Ascending aorta (tissue), 2 donors: ENCODE measurements at regions not wholly inside any gene's neighbourhood (a gene's known extent, or its start where the extent isn't known, plus 50 kb on each side); places are given as distances from the start of the nearest gene placed in this dataset.

Experiments used
- DNase-seq, 2 donors: peaks; one replicate each; pipeline ENCODE4 v3.0.0-alpha.2; 2019; ENCODE audit warnings: low spot score in 2 of 2
- H3K27ac ChIP-seq, 2 donors: fragments of 200-600 bp; sonication (generic); one replicate each; pipeline ENCODE4 v1.5.1; 2016 to 2017; ENCODE audit warnings: mild to moderate bottlenecking in 1 of 2
- H3K27me3 ChIP-seq: fragments of 200-600 bp; sonication (generic); one replicate; pipeline ENCODE4 v1.5.1; 2017
- H3K36me3 ChIP-seq, 2 donors: fragments of 200-600 bp; sonication (generic); one replicate each; pipeline ENCODE4 v1.5.1; 2016
- H3K4me1 ChIP-seq, 2 donors: fragments of 200-600 bp; sonication (generic); one replicate each; pipeline ENCODE4 v1.5.1; 2016 to 2017; ENCODE audit warnings: mild to moderate bottlenecking in 1 of 2
- H3K4me3 ChIP-seq, 2 donors: fragments of 200-600 bp; sonication (generic); one replicate each; pipeline ENCODE4 v1.5.1; 2016 to 2017; ENCODE audit warnings: mild to moderate bottlenecking in 1 of 2
- H3K9me3 ChIP-seq, 2 donors: fragments of 200-600 bp; sonication (generic); one replicate each; pipeline ENCODE4 v1.5.1; 2016
- CTCF ChIP-seq, 3 experiments: fragments of 200-600 bp in 2 of 3; fragments of 450-650 bp in 1 of 3; sonication (generic) in 2 of 3; IDR thresholded peaks; one replicate each; pipeline ENCODE4 v1.5.1; 2016 to 2019; ENCODE audit warnings: antibody characterized with exemption in 3 of 3, mild to moderate bottlenecking in 1 of 3, moderate library complexity in 1 of 3
- intact Hi-C: fragments of 100-400 bp; cut with DNase I; formaldehyde crosslinking; loops from one replicate; pipeline ENCODE4 v1.15.1; 2023

DNA sequence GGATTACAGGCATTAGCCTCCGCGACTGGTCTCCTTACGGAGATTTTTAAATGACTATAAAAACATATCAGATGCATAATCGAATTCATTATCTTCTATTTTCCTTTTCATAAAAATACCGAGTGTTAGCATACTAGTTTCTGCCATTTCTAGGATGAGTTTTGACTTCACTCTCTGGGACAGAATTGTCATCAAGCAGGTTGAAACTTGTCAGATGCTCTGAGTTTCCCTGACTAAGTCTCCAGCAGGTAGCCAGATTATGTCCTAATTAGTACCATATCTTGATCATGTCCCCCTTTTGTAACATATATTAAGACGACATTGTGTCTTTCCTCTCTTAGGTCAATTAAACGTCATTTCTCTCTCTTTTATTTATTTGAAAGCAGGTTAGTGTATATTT is 103.5 kb upstream of the RASSF8 start:
- DNase-seq: no peak
- intact Hi-C loops: no loop called here
- H3K27ac ChIP-seq: no peak overlapping the region
- no peaks in the 10 kb centered on the region for H3K9me3 ChIP-seq
- H3K36me3 ChIP-seq: no peaks in the 10 kb centered on the region
- H3K4me1 ChIP-seq: no peaks in the 10 kb centered on the region
- no peak for TF ChIP-seq CTCF (IDR thresholded peaks at IDR 0.05)
- no peak overlapping the region for H3K4me3 ChIP-seq
- no peaks in the 10 kb centered on the region for H3K27me3 ChIP-seq

DNA sequence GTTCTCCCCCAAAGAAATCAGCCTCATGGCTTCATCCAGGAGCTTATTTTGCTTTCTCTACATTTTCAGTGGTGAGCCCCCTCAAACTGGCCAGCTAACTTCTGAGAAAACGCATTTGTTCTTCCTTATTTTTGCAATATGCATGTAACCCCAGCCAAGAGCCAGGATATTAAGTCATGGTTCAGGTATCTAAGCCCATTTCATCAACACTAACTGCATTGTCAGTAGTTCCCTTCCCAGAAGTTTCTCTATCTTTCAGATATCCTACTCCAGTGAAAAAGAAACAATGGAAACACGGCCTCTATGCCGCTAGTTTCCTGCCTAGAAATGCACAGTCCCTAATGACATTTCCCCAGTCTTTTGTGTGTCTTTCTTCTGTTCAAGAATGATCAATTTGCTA is 102.8 kb upstream of the RASSF8 start:
- Histone ChIP-seq H3K36me3 (no peaks in the 10 kb centered on the region), H3K9me3 (no peaks in the 10 kb centered on the region), H3K4me1 (no peaks in the 10 kb centered on the region), H3K27me3 (no peaks in the 10 kb centered on the region), H3K27ac (no peak overlapping the region), H3K4me3 (no peak overlapping the region)
- TF ChIP-seq CTCF (IDR thresholded peaks at IDR 0.05): no peak
- no peak for DNase-seq
- intact Hi-C loops: no loop called here

GRCh38 chr12:25859976-25860375 is 98.5 kb upstream of the RASSF8 start:
- DNase-seq: no peak
- no peaks in the 10 kb centered on the region for H3K27me3 ChIP-seq
- no peak overlapping the region for H3K4me3 ChIP-seq
- TF ChIP-seq CTCF (IDR thresholded peaks at IDR 0.05): no peak
- no peaks in the 10 kb centered on the region for H3K9me3 ChIP-seq
- no peak overlapping the region for H3K27ac ChIP-seq
- intact Hi-C loops: no loop called here
- no peaks in the 10 kb centered on the region for H3K36me3 ChIP-seq
- no peaks in the 10 kb centered on the region for H3K4me1 ChIP-seq

- DNase-seq: no peak
- Histone ChIP-seq H3K36me3 (no peaks in the 10 kb centered on the region), H3K27me3 (no peaks in the 10 kb centered on the region), H3K4me3 (no peak overlapping the region), H3K4me1 (no peaks in the 10 kb centered on the region), H3K9me3 (no peaks in the 10 kb centered on the region), H3K27ac (no peak overlapping the region)
- intact Hi-C loops: no loop called here
- TF ChIP-seq CTCF (IDR thresholded peaks at IDR 0.05): no peak
Measured at GRCh38 chr12:25861226-25861625, 97.3 kb upstream of the RASSF8 start.

GRCh38 chr12:25864306-25865276 is 93.9 kb upstream of the RASSF8 start:
- H3K9me3 ChIP-seq: peaks cover 0 to 9% of the 10 kb centered on the region in 2 donors

More at GRCh38 chr12:25864306-25865276, 93.9 kb upstream of the RASSF8 start:
- TF ChIP-seq CTCF (IDR thresholded peaks at IDR 0.05): no peak
- Histone ChIP-seq H3K27me3 (no peaks in the 10 kb centered on the region), H3K36me3 (no peaks in the 10 kb centered on the region), H3K27ac (no peak overlapping the region), H3K4me1 (no peaks in the 10 kb centered on the region), H3K4me3 (no peak overlapping the region)
- intact Hi-C loops: no loop called here
- no peak for DNase-seq
